Epithelial cell of esophagus (primary cell): ENCODE measurements at regions not wholly inside any gene's neighbourhood (a gene's known extent, or its start where the extent isn't known, plus 50 kb on each side); places are given as distances from the start of the nearest gene placed in this dataset.

Experiments
- DNase-seq: peaks from one replicate; pipeline ENCODE4 v3.0.0; 2010; ENCODE audit warnings: low read depth
- H3K4me3 ChIP-seq: 2 replicates; pipeline ENCODE4 v1.5.1; 2011; ENCODE audit warnings: mild to moderate bottlenecking, low read length, control low read depth
- TF ChIP-seq, protein P1 (sequence below): IDR thresholded peaks from 2 replicates; pipeline ENCODE4 v1.5.1; 2011; ENCODE audit warnings: low read depth, mild to moderate bottlenecking, low read length, control low read depth, inconsistent platforms; ENCODE audit not compliant: insufficient read depth; ENCODE audit errors: missing control alignments

DNA sequence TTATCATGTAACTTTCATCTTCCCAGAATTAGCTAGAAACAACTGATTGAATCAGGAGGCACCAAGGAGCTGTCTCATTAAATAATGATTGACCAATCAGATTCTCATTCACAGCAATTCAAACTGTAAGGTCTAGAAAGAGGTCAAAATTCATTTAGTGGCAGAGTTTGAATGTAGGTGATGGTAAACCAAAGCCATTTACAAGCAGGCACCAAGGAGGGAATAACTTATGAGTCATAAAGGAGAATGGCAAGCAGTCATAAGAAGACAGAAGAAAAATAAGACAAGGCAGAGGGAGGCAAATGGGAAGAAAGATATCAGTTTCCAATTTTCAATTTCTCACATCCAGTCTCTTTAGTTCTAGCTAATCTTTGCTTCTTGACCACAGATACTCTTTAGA, 52.9 kb upstream of the DEFB112 start:
- DNase-seq, result no peak
- TF ChIP-seq, protein P1, sequence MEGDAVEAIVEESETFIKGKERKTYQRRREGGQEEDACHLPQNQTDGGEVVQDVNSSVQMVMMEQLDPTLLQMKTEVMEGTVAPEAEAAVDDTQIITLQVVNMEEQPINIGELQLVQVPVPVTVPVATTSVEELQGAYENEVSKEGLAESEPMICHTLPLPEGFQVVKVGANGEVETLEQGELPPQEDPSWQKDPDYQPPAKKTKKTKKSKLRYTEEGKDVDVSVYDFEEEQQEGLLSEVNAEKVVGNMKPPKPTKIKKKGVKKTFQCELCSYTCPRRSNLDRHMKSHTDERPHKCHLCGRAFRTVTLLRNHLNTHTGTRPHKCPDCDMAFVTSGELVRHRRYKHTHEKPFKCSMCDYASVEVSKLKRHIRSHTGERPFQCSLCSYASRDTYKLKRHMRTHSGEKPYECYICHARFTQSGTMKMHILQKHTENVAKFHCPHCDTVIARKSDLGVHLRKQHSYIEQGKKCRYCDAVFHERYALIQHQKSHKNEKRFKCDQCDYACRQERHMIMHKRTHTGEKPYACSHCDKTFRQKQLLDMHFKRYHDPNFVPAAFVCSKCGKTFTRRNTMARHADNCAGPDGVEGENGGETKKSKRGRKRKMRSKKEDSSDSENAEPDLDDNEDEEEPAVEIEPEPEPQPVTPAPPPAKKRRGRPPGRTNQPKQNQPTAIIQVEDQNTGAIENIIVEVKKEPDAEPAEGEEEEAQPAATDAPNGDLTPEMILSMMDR, result no peak
- no peak overlapping the region for H3K4me3 ChIP-seq

DNA sequence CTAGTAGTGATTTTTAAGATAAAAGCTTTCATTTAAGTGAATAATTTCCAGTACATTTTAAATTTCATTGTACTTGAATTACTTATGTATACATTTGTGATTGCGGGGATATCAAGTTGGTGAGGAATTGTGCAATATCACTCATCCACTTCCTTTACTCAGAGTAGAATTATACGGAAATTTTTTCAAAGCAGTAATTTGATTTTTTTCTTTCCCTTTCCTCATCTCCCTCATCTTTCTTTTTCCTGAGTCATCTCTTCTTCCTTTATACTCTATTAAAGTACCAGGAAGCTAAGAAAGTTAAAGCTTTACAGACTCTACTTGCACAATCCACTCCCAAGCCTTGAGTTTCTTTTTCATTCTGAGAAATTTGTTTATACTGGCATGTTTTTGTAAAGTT, 60.9 kb upstream of the DEFB112 start:
- H3K4me3 ChIP-seq, result no peak overlapping the region
- DNase-seq, result no peak
- TF ChIP-seq, protein P1, result no peak

DNA sequence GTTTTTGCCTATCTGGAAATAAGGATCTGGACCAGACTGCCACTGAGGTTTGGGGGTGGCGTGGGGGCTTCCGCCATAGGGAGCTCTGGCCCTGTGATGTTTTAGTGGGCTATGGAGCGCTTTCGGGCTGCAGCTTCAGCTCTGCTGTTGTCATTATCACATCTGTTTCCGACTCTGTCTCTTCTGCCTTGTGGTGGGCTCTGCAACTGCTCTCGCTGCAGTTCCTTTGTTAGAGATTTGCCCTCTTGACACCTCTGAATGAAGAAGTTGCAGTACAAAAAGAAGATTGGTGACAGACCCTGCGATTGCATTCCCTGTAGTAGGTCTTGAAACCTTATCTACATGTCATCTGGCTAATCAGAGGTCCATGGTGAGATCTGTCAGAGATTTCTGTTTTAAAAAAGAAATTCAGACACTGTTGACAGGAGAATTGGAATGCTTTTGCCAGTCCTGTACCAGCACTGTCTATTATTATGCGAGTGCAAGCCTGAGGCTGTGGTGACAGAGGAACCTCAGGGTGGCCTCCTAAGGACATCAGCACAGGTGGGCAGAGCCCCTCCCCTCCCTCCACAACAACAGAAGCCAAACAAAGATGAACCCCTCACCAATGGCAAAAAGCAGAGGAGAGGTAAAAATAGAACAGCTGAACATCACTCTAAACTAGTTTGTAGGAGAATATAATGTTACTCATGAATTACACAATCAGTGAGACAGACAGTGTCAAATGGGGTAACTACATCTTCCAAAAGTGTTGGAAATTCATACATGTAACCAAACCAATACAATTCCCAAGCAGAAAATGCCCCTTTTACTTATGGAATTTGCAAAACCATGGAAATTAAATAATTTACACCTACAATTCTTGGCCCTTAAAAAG, 63.5 kb upstream of the DEFB112 start:
- TF ChIP-seq, protein P1, result no peak
- no peak for DNase-seq
- no peak overlapping the region for H3K4me3 ChIP-seq

DNA sequence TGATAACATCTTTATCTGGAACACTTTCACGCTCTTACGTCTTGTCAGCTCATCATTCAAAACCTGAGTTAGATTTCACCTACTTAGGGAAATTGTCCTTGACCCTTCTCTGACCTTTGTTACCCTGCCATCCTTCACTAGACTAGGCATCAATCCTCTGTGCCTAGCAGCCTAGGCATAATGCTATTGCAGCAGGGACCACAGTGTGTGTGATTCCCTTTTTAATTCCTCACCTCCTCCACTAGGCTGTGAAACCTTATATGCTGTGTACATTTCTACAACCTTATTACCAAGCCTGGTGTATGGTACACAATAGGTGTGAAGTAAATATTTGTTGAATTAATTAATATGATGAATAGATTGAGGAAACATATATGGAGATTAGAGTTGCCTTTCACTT, 66.7 kb upstream of the DEFB112 start:
- DNase-seq, result no peak
- TF ChIP-seq, protein P1, result no peak
- no peak overlapping the region for H3K4me3 ChIP-seq

DNA sequence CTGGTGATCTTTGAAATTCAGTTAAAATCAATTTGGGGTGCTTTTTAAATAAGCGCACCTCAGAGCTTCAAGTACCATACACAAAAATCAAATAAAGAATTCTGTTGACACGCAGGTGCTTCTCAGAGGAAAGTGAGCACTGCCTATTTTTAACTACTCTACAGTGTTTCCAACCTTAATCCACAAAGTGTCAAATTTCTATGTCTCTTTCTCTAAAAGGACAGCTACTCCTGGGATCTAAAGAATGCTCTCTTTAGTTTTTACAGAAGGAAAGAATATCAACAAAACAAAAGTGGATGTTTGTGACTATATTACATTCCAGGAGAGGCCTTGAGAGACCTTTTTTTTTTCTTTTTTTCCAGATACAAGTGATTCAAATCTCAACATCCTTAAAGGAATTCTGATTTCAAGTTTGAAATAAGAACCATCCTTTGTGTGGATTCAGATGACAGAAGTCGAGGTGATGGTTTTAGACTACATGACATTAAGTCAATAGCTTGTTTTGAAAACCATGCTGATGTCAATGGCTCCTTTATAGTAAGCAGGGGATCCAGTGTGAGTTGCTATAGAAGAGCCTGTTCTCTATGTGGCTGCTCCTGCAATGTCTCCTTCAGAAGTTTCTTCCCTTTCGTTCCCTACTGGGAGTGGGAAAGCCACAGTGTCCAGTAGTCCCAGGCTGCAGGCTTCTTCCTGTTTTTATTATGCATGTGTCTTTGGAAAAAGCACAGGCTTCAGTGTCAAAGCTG, 67.2 kb upstream of the DEFB112 start:
- no peak for DNase-seq
- TF ChIP-seq, protein P1, result no peak

DNA sequence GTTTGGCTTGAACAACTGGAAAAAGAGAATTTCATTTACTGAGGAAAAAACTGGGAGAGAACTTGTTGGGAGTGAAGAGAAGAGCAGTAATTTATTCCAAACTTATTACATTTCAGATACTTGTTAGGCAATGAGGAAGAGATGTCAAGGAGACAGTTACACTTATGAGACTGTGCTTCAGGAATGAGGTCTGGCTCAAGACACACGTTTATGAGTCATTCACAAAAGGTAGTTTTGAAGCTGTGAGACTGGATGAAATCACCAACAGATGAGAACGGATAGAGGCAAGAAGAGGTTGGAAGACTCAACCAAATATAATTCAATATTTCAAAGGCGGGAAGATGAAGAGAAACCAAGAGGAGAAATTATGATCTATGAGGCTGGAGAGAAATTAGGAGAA, 70.6 kb upstream of the DEFB112 start:
- TF ChIP-seq, protein P1, result no peak
- DNase-seq, result peak; percentile 85
- no peak overlapping the region for H3K4me3 ChIP-seq

More for the DNA sequence above, 67.2 kb upstream of the DEFB112 start:
- no peak overlapping the region for H3K4me3 ChIP-seq

DNA sequence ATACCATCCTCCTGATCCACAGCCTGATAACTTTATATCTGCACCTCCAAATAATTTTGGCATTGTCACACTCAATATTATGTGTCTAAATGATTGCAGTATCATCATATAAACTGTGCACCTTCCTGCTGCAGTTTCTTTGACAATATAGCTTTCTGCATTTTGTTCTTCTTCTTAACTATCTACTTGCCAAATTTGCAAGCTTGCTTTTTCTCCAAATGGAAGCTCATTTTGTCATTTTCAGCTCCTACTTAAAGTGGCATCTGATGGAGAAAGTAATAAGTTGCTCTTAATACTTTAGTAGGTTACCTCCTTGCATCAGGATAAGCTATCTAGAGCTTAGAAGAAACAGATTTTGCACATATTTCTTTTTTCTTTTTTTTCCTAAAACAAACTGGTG, 74.0 kb upstream of the DEFB112 start:
- H3K4me3 ChIP-seq, result no peak overlapping the region
- DNase-seq, result no peak
- TF ChIP-seq, protein P1, result no peak
